ENCODE measurements at regions not wholly inside any gene's neighbourhood (a gene's known extent, or its start where the extent isn't known, plus 50 kb on each side); places are given as distances from the start of the nearest gene placed in this dataset.
"Not testable (repeated sequence)": the region's sequence is repeated elsewhere in the genome, so short reads cannot be mapped to it uniquely, and the experiment has no call there.

- DNase-seq (no peak), ATAC-seq (no peak)
- intact Hi-C loops (cut with micrococcal nuclease): no loop called here
These were observed 71.7 kb upstream of the CEP85L start for GRCh38 chr6:118722829-118723813.

GRCh38 chr6:118720125-118720473 lies 68.7 kb upstream of the CEP85L start:
- no peak for DNase-seq
- intact Hi-C loops (cut with micrococcal nuclease): no loop called here
- ATAC-seq: no peak

DNA sequence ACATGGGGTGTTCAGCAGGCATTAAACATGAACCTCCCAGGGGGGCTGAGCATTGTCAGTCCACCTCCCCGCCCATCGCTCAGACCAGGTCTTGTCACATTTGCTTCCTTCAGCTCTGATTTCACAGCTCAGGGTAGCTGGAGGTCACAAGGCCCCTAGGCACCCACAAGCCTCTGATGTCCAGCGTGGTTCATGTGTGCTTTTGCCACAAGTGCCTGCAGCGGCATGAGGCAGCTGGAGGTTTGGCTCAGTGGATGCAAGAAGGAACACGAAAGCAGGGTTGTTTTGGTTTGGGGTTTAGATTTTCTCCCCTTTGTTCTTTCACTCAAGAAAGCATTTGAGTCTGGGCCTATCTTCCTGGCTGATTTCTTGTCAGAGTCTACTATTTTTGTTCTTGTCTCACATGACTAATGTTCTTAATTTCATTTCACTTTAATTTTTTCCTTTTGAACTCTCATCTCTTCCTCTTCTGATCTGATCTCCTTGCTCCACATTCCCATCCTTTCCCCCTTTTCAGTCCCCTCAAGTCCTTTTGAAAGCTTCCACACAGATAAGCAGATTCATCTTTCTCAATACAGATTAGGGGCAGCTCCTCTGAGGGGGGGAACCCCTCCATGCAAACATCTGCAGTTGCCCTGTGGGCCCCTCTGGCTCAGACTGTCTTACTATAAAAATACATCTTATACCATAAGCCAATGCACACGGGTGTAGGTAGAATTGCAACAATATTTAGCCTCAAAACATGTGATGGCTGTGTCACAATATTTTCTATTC lies 68.1 kb upstream of the CEP85L start:
- ATAC-seq (no peak), DNase-seq (no peak)
- intact Hi-C loops (cut with micrococcal nuclease): no loop called here

- no peak for ATAC-seq
- no peak for DNase-seq
- intact Hi-C loops (cut with micrococcal nuclease): no loop called here
These were observed 67.5 kb upstream of the CEP85L start for GRCh38 chr6:118718903-118719302.

GRCh38 chr6:118718297-118718696 lies 66.9 kb upstream of the CEP85L start:
- DNase-seq: no peak
- ATAC-seq: no peak

GRCh38 chr6:118717106-118717505 lies 65.7 kb upstream of the CEP85L start:
- DNase-seq (no peak), ATAC-seq (no peak)
- intact Hi-C loops (cut with micrococcal nuclease): no loop called here

More at GRCh38 chr6:118718297-118718696, 66.9 kb upstream of the CEP85L start:
- intact Hi-C loops (cut with micrococcal nuclease): no loop called here

GRCh38 chr6:118715907-118716306 lies 64.5 kb upstream of the CEP85L start:
- ATAC-seq; intact Hi-C loops (cut with micrococcal nuclease); DNase-seq: not testable (repeated sequence)

DNA sequence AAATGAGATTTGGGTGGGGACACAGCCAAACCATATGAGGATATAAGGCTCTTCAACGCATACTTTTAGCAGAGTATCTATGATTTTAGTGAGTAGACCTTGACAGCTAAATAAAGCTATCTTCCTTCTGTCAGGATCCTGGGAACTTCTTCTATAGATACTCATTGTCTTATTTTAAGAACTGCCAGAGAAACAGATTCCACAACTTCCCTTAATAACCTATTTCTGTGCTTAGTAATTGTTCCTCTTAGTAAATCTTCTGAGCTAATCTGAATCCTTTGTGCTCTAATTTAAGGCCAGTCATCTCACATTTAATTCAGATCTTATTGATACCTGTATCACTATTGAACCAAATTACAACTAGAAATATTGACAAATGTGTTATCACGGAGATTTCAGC lies 64.0 kb upstream of the CEP85L start:
- intact Hi-C loops (cut with micrococcal nuclease): no loop called here
- DNase-seq (no peak), ATAC-seq (no peak)

DNA sequence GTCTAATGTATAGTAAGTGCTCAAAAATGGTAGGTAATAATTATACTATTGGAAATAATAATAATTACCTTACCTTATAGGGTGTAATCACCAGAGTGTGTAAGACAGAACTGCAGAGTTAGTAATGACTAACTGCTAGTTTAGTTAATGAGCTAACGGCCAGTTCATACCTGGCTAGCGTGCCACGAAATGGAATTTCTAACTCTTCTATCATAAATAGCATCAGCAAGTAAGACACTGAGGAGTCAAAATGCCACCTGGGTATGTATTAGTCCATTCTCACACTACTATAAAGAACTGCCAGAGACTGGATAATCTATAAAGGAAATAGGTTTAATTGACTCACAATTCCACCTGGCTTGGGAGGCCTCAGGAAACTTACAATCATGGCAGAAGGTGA lies 63.4 kb upstream of the CEP85L start:
- ATAC-seq (no peak), DNase-seq (no peak)
- intact Hi-C loops (cut with micrococcal nuclease): no loop called here

DNA sequence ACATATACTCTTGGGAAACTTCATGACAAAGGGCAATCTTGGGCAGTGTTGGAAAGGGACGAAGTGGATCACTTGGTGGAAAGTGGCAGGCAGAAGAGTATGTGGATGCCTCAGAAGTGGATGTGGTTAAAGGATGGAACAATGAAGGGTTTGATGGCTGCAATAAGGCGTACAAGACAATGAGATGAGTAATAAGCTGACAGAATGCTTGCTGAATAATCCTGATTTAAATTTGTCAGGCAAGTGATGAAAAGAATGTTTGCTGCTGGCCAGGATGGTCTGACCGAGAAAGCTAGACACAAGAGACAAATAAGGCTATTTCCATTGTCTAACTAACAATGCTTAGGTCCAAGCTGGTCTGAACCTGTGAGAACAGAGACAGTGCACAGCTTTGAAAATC lies 61.6 kb upstream of the CEP85L start:
- ATAC-seq: no peak
- DNase-seq: no peak
- intact Hi-C loops (cut with micrococcal nuclease): no loop called here

GRCh38 chr6:118710616-118711015 lies 59.2 kb upstream of the CEP85L start:
- intact Hi-C loops (cut with micrococcal nuclease): no loop called here
- DNase-seq: no peak
- ATAC-seq: no peak

DNA sequence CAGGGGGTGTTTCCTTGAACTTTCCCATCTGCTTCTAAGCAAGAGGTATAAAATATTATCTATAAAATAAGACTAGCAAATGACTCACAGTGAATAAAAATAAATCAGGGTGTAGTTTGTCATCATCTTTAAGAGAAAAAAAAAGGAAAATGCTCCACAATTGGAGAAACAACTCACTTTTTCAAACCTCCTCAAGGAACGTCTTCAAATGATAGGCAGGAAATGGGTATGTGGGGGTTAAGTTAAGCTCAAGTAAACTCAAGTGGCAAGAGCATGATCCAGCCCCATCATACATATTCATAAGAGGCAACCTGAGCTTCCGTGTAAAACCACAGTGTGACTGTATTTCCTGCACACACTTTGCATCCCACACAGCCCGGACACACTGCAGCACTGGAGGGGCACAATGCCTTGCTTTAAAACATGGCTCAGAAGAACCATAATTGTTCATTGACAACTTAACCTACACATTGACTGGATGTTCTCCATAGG lies 58.5 kb upstream of the CEP85L start:
- no peak for DNase-seq
- peak; percentile 17 for ATAC-seq
- intact Hi-C loops (cut with micrococcal nuclease): no loop called here

- no peak for DNase-seq
- intact Hi-C loops (cut with micrococcal nuclease): no loop called here
- no peak for ATAC-seq
These were observed 57.4 kb upstream of the CEP85L start for GRCh38 chr6:118708744-118709143.

- intact Hi-C loops (cut with micrococcal nuclease): no loop called here
- no peak for DNase-seq
- ATAC-seq: no peak
These were observed 56.7 kb upstream of the CEP85L start for GRCh38 chr6:118708055-118708454.

DNA sequence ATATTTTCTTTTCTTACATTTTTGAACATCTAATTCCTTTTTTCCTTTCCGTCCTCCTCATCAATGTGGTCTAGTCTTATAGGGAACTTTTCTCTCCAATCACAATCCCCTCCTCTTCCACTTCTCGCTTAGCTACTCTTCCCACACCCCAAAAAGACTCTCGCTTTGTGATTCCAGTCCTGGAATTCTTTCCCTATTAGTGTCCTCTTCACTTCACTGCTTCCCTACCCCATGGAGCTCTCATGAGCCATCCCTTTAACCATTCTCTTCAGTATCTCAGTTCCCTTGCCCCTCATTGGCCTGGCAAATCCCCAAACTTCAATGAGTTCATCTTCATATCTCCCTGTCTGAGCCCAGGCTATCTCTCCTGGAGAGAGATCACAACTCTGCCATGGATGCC lies 55.3 kb upstream of the CEP85L start:
- ATAC-seq (no peak), DNase-seq (no peak)
- intact Hi-C loops (cut with micrococcal nuclease): no loop called here

GRCh38 chr6:118705544-118706491 lies 54.4 kb upstream of the CEP85L start:
- DNase-seq (no peak), ATAC-seq (peak; percentile 10)
- intact Hi-C loops (cut with micrococcal nuclease): no loop called here

DNA sequence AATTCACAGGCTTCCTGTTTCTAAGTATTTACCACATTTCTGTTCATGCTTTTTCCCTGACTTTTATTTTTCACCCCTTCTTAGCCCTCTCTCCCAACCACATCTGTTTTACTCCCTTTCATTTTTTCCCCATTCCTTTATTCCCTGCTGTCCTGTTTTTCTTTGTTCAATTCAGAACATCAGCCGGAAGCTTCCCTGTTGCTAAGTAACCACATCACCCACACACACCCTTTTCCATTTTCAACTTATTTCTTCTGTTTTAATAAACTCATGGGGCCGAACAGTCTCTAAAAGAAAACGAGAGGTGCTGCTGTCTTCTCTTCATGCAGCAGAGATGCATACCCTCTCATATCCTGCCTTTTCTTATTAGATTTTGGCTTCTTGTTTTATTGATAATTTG lies 53.5 kb upstream of the CEP85L start:
- ATAC-seq (no peak), DNase-seq (no peak)
- intact Hi-C loops (cut with micrococcal nuclease): no loop called here

- intact Hi-C loops (cut with micrococcal nuclease); ATAC-seq; DNase-seq: not testable (repeated sequence)
These were observed 49.9 kb upstream of the CEP85L start for GRCh38 chr6:118701260-118701659.

All from left ventricle myocardium superior (tissue), 1 donor.